Epithelial cell of esophagus (primary cell): ENCODE measurements at regions not wholly inside any gene's neighbourhood (a gene's known extent, or its start where the extent isn't known, plus 50 kb on each side); places are given as distances from the start of the nearest gene placed in this dataset.
"Not testable (repeated sequence)": the region's sequence is repeated elsewhere in the genome, so short reads cannot be mapped to it uniquely, and the experiment has no call there.

Source experiments
- DNase-seq: peaks from one replicate; pipeline ENCODE4 v3.0.0; 2010; ENCODE audit warnings: low read depth
- H3K4me3 ChIP-seq: 2 replicates; pipeline ENCODE4 v1.5.1; 2011; ENCODE audit warnings: mild to moderate bottlenecking, low read length, control low read depth
- TF ChIP-seq, protein P1 (sequence below): IDR thresholded peaks from 2 replicates; pipeline ENCODE4 v1.5.1; 2011; ENCODE audit warnings: low read depth, mild to moderate bottlenecking, low read length, control low read depth, inconsistent platforms; ENCODE audit not compliant: insufficient read depth; ENCODE audit errors: missing control alignments

DNA sequence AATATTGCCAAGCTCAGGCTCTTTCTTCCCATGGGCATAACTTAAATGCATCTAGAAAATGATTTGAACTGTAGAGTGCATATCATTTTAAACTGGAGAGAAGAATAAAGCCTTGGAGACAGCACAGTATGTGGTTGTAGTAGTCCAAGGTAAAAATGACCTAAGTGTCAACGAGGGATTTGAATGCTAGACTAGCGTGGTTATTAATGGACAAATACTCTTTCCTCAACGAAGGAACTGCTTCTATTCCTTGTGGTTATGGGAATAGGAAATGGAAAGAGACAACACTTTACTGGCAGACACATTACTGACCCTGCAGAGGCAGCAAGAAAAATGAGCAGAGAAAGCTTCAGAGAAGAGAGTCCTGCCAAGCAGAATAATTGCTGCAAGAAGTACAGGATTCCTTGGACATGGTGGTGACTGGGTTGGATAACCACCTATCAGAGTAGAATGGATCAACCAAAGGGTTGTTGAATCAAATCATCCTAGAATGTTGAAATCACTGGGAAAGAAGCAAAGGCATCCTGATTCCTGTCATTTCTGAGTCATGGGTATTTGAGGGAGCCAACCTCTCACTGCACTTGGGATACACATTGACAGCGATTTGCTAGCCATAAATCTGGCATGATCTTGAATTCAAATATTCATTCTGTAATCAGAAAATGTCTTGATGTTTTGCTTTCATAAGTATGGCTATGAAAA lies 258.1 kb upstream of the EPHA7 start:
- DNase-seq = no peak
- TF ChIP-seq, protein P1, sequence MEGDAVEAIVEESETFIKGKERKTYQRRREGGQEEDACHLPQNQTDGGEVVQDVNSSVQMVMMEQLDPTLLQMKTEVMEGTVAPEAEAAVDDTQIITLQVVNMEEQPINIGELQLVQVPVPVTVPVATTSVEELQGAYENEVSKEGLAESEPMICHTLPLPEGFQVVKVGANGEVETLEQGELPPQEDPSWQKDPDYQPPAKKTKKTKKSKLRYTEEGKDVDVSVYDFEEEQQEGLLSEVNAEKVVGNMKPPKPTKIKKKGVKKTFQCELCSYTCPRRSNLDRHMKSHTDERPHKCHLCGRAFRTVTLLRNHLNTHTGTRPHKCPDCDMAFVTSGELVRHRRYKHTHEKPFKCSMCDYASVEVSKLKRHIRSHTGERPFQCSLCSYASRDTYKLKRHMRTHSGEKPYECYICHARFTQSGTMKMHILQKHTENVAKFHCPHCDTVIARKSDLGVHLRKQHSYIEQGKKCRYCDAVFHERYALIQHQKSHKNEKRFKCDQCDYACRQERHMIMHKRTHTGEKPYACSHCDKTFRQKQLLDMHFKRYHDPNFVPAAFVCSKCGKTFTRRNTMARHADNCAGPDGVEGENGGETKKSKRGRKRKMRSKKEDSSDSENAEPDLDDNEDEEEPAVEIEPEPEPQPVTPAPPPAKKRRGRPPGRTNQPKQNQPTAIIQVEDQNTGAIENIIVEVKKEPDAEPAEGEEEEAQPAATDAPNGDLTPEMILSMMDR = no peak
- no peak overlapping the region for H3K4me3 ChIP-seq

GRCh38 chr6:93676581-93676980 lies 257.2 kb upstream of the EPHA7 start:
- DNase-seq = no peak
- no peak overlapping the region for H3K4me3 ChIP-seq
- TF ChIP-seq, protein P1 = no peak

- no peak for DNase-seq
- no peak overlapping the region for H3K4me3 ChIP-seq
- TF ChIP-seq, protein P1 = no peak
Observed at GRCh38 chr6:93675856-93676417, 256.6 kb upstream of the EPHA7 start.

DNA sequence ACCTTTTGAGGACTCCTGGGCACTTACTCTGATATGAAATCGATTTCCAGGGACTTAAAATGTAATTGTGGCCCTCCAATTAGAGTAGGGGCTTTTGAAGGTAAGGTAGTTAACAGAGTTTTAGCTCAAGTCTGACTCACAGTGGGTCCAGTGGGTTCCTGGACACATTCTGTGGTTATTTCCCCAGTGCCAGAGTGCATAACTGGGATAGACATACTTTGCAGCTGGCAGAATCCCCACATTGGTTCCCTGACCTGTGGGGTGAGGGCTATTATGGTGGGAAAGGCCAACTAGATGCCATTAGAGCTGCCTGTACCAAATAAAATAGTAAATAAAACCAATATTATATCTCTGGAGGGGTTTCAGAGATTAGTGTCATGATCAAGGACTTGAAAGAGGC lies 243.8 kb upstream of the EPHA7 start:
- TF ChIP-seq, protein P1 = no peak
- no peak overlapping the region for H3K4me3 ChIP-seq
- no peak for DNase-seq

- TF ChIP-seq, protein P1 = no peak
- no peak overlapping the region for H3K4me3 ChIP-seq
- no peak for DNase-seq
Observed at GRCh38 chr6:93654548-93654947, 235.2 kb upstream of the EPHA7 start.

DNA sequence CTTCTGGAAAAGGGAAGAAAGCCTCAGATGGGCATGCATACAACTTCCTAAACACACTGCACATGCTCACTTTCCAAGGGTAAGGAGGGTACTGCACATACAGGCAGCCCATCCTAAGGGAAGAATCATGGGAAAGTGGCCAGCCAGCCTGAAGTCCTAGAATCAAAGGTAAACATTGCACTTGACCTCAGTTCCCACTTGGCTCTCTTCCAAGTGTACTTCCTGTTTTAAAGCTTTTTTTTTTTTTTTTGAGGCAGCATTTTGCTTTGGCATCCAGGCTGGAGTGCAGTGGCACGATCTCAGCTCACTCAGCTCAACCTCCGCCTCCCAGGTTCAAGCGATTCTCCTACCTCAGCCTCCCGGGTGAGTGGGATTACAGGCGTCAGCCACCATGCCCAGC lies 225.3 kb upstream of the EPHA7 start:
- DNase-seq = no peak
- TF ChIP-seq, protein P1 = no peak
- no peak overlapping the region for H3K4me3 ChIP-seq

DNA sequence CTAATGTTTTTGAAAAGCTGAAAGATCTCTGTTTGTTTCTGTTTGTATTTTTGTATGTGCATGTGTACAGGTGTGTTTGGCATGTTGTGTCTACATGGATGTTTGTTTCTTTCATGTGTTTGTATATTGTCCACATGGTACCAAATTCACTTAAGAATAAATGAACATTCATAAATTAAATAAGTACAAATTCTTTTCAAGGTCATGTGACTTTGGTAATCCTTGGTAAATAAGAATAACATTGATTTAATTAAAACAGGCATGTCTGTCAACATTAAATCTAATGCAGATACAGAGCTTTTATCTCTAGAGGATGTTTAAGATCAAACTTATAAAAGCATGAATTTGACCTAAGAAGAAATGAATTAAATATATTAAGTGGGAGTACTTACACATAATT lies 219.8 kb upstream of the EPHA7 start:
- DNase-seq = no peak
- TF ChIP-seq, protein P1 = no peak
- H3K4me3 ChIP-seq = no peak overlapping the region

GRCh38 chr6:93636987-93637664 lies 217.8 kb upstream of the EPHA7 start:
- peak; percentile 3 for DNase-seq
- H3K4me3 ChIP-seq = not testable (repeated sequence)
